Lower leg skin (tissue), 4 donors: ENCODE measurements at regions not wholly inside any gene's neighbourhood (a gene's known extent, or its start where the extent isn't known, plus 50 kb on each side); places are given as distances from the start of the nearest gene placed in this dataset.

Source experiments
- DNase-seq, 2 donors: peaks; one replicate each; pipeline ENCODE4 v3.0.0-alpha.2; 2019; ENCODE audit warnings: low spot score in 2 of 2
- H3K4me3 ChIP-seq: fragments of 200-600 bp; sonication (generic); 2 replicates; pipeline ENCODE4 v1.5.1; 2017; ENCODE audit warnings: mild to moderate bottlenecking, low read depth; ENCODE audit not compliant: poor library complexity, severe bottlenecking
- POLR2A ChIP-seq, 2 donors: fragments of 450-650 bp; IDR thresholded peaks; one replicate each; pipeline ENCODE4 v1.6.1; 2016 to 2017; ENCODE audit warnings: antibody characterized with exemption in 2 of 2, mild to moderate bottlenecking in 1 of 2, moderate library complexity in 1 of 2
- whole genome bisulfite sequencing, 2 donors: methylation state at CpG; one replicate each; pipeline ENCODE4 v1.1.5; 2018; 5-methylcytosine and 5-hydroxymethylcytosine counted together
- intact Hi-C: fragments of 100-400 bp; cut with DNase I; formaldehyde crosslinking; loops from one replicate; pipeline ENCODE4 v1.15.0; 2023; ENCODE audit warnings: low total_unique reads
- TF ChIP-seq, protein P1 (sequence below), 3 donors: fragments of 450-650 bp; IDR thresholded peaks; one replicate each; pipeline ENCODE4 v1.5.1; 2016; ENCODE audit warnings: antibody characterized with exemption in 3 of 3, mild to moderate bottlenecking in 3 of 3, moderate library complexity in 2 of 3

DNA sequence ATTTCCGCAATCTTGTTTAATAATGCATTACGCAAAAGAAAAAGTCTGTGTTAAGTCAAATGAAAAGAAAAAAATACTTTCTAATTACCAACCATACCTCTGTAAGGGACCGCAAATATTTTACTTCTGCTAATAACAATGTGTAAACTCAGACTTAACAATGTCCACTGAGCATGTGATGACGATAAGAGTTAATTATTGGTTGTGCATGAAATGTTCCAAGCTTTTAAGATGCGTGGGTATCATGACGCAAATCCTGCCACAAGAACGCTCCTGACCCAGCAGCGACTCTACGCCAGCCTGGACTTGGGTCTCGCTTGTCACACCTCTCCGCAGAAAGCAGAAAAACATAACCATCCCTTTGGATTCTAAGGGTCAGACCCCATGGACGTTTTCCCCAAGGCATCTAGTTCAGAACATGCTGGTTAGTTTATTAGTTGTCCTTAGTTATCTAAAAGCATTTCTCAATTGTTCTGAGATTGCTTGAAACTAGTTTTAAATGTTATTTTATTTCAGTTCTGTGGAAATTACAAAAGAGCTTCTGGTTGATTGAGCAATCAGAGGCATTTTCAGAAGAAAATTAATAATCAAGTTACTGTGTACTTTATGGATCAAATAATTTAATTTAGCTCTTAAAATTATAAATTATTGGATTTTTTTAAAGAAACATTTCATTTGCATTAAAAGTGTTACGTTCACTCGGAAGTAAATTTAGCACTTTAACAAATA lies 779.9 kb upstream of the ARGLU1 start:
- intact Hi-C loops: no loop called here
- DNase-seq: no peak
- WGBS, 2 donors: 88 to 89% methylated on average over 14 of the region's 14 CpGs
- no peak overlapping the region for H3K4me3 ChIP-seq
- TF ChIP-seq, protein P1, sequence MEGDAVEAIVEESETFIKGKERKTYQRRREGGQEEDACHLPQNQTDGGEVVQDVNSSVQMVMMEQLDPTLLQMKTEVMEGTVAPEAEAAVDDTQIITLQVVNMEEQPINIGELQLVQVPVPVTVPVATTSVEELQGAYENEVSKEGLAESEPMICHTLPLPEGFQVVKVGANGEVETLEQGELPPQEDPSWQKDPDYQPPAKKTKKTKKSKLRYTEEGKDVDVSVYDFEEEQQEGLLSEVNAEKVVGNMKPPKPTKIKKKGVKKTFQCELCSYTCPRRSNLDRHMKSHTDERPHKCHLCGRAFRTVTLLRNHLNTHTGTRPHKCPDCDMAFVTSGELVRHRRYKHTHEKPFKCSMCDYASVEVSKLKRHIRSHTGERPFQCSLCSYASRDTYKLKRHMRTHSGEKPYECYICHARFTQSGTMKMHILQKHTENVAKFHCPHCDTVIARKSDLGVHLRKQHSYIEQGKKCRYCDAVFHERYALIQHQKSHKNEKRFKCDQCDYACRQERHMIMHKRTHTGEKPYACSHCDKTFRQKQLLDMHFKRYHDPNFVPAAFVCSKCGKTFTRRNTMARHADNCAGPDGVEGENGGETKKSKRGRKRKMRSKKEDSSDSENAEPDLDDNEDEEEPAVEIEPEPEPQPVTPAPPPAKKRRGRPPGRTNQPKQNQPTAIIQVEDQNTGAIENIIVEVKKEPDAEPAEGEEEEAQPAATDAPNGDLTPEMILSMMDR (IDR thresholded peaks at IDR 0.05): no peak
- TF ChIP-seq POLR2A (IDR thresholded peaks at IDR 0.05): no peak

- H3K4me3 ChIP-seq: no peak overlapping the region
- no peak for DNase-seq
- intact Hi-C loops: no loop called here
- 85 to 89% methylated on average over 3 of the region's 3 CpGs for WGBS, 2 donors
- TF ChIP-seq POLR2A (IDR thresholded peaks at IDR 0.05): no peak
- TF ChIP-seq, protein P1 (IDR thresholded peaks at IDR 0.05): no peak
These were observed 774.8 kb upstream of the ARGLU1 start for GRCh38 chr13:107342747-107343146.

DNA sequence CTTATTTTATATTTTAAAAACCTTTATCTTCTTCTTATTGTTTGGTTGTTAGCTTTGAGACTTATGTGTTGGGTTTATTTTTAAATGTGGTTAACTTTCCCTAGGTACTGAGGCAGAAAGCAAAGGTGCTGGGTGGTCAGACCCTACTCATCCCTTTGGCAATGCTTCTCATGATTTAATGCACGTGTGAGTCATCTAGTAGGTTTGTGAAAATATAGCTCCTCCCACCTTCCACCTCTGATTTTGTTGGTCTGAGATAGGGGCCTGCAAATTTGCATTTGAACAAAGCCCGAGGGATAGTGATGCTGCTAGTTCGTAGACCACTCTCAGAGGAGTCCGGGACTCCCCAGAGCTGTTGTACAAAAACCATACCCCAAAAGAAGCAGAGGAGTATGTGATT lies 771.3 kb upstream of the ARGLU1 start:
- intact Hi-C loops: no loop called here
- DNase-seq: no peak
- TF ChIP-seq, protein P1 (IDR thresholded peaks at IDR 0.05): no peak
- TF ChIP-seq POLR2A (IDR thresholded peaks at IDR 0.05): no peak
- no peak overlapping the region for H3K4me3 ChIP-seq
- 64 to 82% methylated on average over 4 of the region's 4 CpGs for WGBS, 2 donors

DNA sequence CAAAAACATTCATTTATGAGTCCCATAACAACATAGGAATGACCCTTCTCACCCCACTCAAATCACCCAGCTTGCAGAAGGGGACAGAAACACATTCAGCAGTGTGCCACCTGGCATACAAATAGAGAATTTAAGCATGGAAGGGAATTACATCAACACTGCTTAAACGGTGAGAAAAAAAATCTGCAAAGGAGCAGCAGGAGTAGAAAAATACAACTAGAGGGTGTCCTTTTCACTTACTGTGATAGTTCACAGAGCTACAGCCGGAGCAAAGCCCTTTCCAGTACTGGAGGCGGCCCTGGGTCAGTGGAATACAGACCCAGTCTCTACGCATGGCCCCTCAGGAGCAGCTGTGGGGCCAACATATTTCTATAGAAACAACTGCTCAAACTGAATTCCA lies 764.3 kb upstream of the ARGLU1 start:
- no peak for TF ChIP-seq POLR2A (IDR thresholded peaks at IDR 0.05)
- TF ChIP-seq, protein P1 (IDR thresholded peaks at IDR 0.05): no peak
- no peak overlapping the region for H3K4me3 ChIP-seq
- intact Hi-C loops: no loop called here
- DNase-seq: no peak
- 74 to 77% methylated on average over 4 of the region's 4 CpGs for whole genome bisulfite sequencing, 2 donors

DNA sequence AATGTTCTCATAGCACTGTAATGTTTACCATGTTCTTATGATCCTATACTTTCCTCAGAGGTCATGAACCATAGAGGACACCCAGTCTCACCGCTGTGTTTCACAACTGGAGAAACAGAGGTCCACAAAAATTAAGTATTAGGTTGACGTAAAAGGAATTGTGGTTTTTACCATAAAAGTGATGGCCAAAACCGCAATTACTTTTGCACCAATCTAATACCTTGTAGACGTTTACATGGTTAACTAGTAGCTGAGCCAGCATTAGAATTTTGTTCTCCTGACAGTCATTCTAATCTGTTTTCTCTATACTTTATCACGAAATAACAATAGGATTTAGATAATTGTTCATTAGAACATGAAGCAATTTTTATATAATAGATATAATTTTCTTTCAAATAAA lies 763.4 kb upstream of the ARGLU1 start:
- TF ChIP-seq, protein P1 (IDR thresholded peaks at IDR 0.05): no peak
- TF ChIP-seq POLR2A (IDR thresholded peaks at IDR 0.05): no peak
- 82 to 86% methylated on average over 5 of the region's 5 CpGs for WGBS, 2 donors
- DNase-seq: no peak

DNA sequence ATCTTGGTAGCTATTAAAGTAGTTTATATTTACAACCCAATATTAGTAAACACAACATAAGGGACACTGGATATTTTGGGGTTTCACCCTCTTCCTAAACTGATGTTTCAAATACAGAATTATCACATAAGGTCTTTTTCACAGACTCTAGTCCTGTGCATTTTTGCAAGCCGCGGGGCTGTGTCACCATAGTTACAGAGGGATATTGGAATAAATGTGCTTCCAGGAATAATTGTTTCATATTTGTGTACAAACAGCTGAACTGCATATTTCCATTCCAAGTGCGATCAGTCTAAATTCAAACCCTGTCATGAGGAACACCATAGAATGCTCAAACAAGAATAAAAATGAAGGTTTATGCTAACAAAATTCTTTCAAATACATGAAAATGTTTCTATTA lies 762.5 kb upstream of the ARGLU1 start:
- no peak overlapping the region for H3K4me3 ChIP-seq
- 86 to 89% methylated on average over 3 of the region's 3 CpGs for WGBS, 2 donors
- intact Hi-C loops: no loop called here
- TF ChIP-seq, protein P1 (IDR thresholded peaks at IDR 0.05): no peak
- no peak for TF ChIP-seq POLR2A (IDR thresholded peaks at IDR 0.05)
- DNase-seq: no peak

More for the DNA sequence above, 763.4 kb upstream of the ARGLU1 start:
- no peak overlapping the region for H3K4me3 ChIP-seq
- intact Hi-C loops: no loop called here
